ENCODE measurements at regions not wholly inside any gene's neighbourhood (a gene's known extent, or its start where the extent isn't known, plus 50 kb on each side); places are given as distances from the start of the nearest gene placed in this dataset.

- no peak for DNase-seq
Observed at GRCh38 chr9:82234160-82234943, 245.8 kb downstream of the SPATA31D1 start.

GRCh38 chr9:82242285-82242963 lies 253.9 kb downstream of the SPATA31D1 start:
- DNase-seq, result no peak

- no peak for DNase-seq
Observed at GRCh38 chr9:82247318-82247717, 258.7 kb downstream of the SPATA31D1 start.

- DNase-seq, result no peak
Observed at GRCh38 chr9:82252116-82252515, 263.5 kb downstream of the SPATA31D1 start.

GRCh38 chr9:82254646-82255367 lies 266.2 kb downstream of the SPATA31D1 start:
- DNase-seq, result no peak

GRCh38 chr9:82255481-82256176 lies 267.1 kb downstream of the SPATA31D1 start:
- DNase-seq, result no peak

- DNase-seq, result no peak
Observed at GRCh38 chr9:82260691-82261090, 272.1 kb downstream of the SPATA31D1 start.

GRCh38 chr9:82263619-82264018 lies 275.0 kb downstream of the SPATA31D1 start:
- DNase-seq, result no peak

- no peak for DNase-seq
Observed at GRCh38 chr9:82271106-82271561, 282.6 kb downstream of the SPATA31D1 start.

- no peak for DNase-seq
Observed at GRCh38 chr9:82273121-82273520, 284.5 kb downstream of the SPATA31D1 start.

- DNase-seq, result no peak
Observed at GRCh38 chr9:82275258-82275927, 286.8 kb downstream of the SPATA31D1 start.

- DNase-seq, result no peak
Observed at GRCh38 chr9:82281066-82281465, 292.5 kb downstream of the SPATA31D1 start.

- DNase-seq, result no peak
Observed at GRCh38 chr9:82284758-82285157, 296.2 kb downstream of the SPATA31D1 start.

- no peak for DNase-seq
Observed at GRCh38 chr9:82295181-82295580, 306.6 kb downstream of the SPATA31D1 start.

GRCh38 chr9:82299870-82300269 lies 311.3 kb downstream of the SPATA31D1 start:
- DNase-seq, result no peak

- DNase-seq, result no peak
Observed at GRCh38 chr9:82302968-82303655, 314.5 kb downstream of the SPATA31D1 start.

- DNase-seq, result peak; percentile 47
Observed at GRCh38 chr9:82308836-82309235, 320.3 kb downstream of the SPATA31D1 start.

GRCh38 chr9:82313697-82314096 lies 325.1 kb downstream of the SPATA31D1 start:
- DNase-seq, result no peak

- no peak for DNase-seq
Observed at GRCh38 chr9:82320566-82320965, 332.0 kb downstream of the SPATA31D1 start.

- no peak for DNase-seq
Observed at GRCh38 chr9:82325907-82326306, 337.3 kb downstream of the SPATA31D1 start.

GRCh38 chr9:82327641-82328040 lies 339.1 kb downstream of the SPATA31D1 start:
- no peak for DNase-seq

- no peak for DNase-seq
Observed at GRCh38 chr9:82331079-82331478, 342.5 kb downstream of the SPATA31D1 start.

Data from NCI-H1436 (cell line).